IPS-15b (cell line): ENCODE measurements at regions not wholly inside any gene's neighbourhood (a gene's known extent, or its start where the extent isn't known, plus 50 kb on each side); places are given as distances from the start of the nearest gene placed in this dataset.

Source experiments
- H3K27me3 ChIP-seq: one replicate; pipeline ENCODE4 v1.6.1; 2013; ENCODE audit warnings: low read length; ENCODE audit not compliant: control insufficient read depth, insufficient read depth
- H3K36me3 ChIP-seq: one replicate; pipeline ENCODE4 v1.6.1; 2013; ENCODE audit warnings: low read length; ENCODE audit not compliant: control insufficient read depth, insufficient read depth
- H3K4me1 ChIP-seq: one replicate; pipeline ENCODE4 v1.6.1; 2013; ENCODE audit warnings: mild to moderate bottlenecking, low read length; ENCODE audit not compliant: control insufficient read depth, insufficient read depth
- H3K4me3 ChIP-seq: one replicate; pipeline ENCODE4 v1.5.1; 2013; ENCODE audit warnings: low read depth, low read length
- H3K9ac ChIP-seq: one replicate; pipeline ENCODE4 v1.6.1; 2013; ENCODE audit warnings: low read depth, mild to moderate bottlenecking, low read length
- H3K9me3 ChIP-seq: one replicate; pipeline ENCODE4 v1.6.1; 2013; ENCODE audit warnings: mild to moderate bottlenecking, low read length; ENCODE audit not compliant: control insufficient read depth, insufficient read depth

DNA sequence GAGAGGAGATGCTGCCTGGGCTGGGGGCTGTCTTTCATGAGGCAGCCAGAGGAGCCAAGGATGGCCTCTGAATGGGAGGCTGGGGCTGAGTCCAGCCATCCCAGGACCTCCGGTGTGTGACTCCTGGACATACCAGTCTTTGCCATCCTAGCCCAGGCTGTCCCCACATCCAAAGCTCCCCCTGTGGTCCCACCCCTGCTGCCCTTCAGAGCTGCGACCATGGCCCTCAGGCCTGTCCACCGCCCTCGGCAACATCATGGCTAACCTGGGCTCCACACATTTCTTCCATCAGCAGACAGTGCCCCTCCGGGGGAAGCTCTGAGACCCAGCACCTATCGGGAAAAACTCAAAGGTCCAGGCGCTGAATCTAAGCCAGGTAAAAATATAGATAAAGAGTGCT, 324.4 kb downstream of the MN1 start:
- Histone ChIP-seq H3K4me1 (peaks cover 15% of the 10 kb centered on the region), H3K27me3 (peaks cover 7% of the 10 kb centered on the region), H3K9me3 (no peaks in the 10 kb centered on the region), H3K36me3 (no peaks in the 10 kb centered on the region), H3K9ac (no peak overlapping the region), H3K4me3 (no peak overlapping the region)

DNA sequence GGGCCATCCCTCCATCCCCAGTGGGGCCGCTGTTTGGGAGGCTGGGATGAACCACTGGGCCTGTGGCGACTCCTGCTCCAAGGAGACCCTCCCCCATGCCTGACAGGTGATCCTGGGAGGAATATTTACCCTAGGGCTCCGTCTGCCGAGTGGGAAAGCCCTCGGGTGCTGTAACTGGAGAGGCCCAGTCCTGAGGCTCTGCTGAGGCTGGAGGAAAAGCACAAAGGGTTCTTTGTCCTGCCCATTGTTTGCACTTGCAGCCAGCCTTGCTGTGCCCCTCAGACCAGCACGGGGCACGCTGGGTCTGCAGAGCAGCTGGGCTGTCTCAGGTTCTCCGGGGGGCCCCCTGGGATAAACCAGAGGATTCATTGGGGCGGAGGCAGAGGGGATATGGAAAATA, 321.1 kb downstream of the MN1 start:
- no peaks in the 10 kb centered on the region for H3K36me3 ChIP-seq
- no peak overlapping the region for H3K9ac ChIP-seq
- no peak overlapping the region for H3K4me3 ChIP-seq
- no peaks in the 10 kb centered on the region for H3K9me3 ChIP-seq
- H3K27me3 ChIP-seq: peaks cover 7% of the 10 kb centered on the region
- H3K4me1 ChIP-seq: peaks cover 8% of the 10 kb centered on the region

- peaks cover 6% of the 10 kb centered on the region for H3K4me1 ChIP-seq
- H3K9ac ChIP-seq: no peak overlapping the region
- no peak overlapping the region for H3K4me3 ChIP-seq
- peaks cover 2% of the 10 kb centered on the region for H3K27me3 ChIP-seq
- H3K9me3 ChIP-seq: no peaks in the 10 kb centered on the region
- no peaks in the 10 kb centered on the region for H3K36me3 ChIP-seq
Observed at GRCh38 chr22:27482402-27482801, 319.2 kb downstream of the MN1 start.

DNA sequence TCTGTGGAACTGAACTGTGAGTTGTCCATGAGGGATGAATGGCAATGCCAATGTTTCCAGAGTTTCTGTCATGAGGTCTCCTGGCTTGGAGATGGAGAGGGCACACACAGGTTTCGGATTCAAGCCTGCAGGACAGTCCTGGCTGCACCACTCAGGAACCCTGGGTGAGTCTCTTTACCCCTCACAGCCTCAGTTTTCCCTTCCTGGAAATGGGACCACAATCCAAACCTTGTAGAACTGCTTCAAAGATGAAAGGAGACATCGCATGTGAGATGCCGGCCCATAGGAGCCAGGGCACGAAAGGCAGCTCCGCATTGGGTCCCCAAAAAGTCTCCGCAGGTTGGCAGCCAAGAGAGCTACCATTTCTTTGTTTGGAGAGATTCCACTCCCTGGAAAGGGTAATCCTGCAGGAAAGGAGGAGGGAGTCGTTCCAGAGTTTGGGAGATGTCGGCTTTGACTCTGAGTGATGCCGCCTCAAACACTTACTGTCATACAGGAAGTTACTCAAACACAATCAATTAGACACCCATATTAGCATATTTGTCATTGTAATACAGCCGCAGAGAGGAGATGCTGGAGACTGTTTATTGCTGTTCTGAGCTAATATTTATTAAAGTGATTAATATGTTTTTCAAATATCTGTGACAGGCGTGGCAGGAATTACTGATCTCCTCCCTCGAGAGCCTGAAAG, 318.3 kb downstream of the MN1 start:
- no peaks in the 10 kb centered on the region for H3K27me3 ChIP-seq
- peaks cover 6% of the 10 kb centered on the region for H3K4me1 ChIP-seq
- H3K4me3 ChIP-seq: no peak overlapping the region
- no peak overlapping the region for H3K9ac ChIP-seq
- no peaks in the 10 kb centered on the region for H3K9me3 ChIP-seq
- H3K36me3 ChIP-seq: no peaks in the 10 kb centered on the region

- Histone ChIP-seq H3K36me3 (no peaks in the 10 kb centered on the region), H3K4me3 (no peak overlapping the region), H3K9ac (no peak overlapping the region), H3K4me1 (peaks cover 4% of the 10 kb centered on the region), H3K9me3 (no peaks in the 10 kb centered on the region), H3K27me3 (no peaks in the 10 kb centered on the region)
Observed at GRCh38 chr22:27485842-27486241, 315.7 kb downstream of the MN1 start.

DNA sequence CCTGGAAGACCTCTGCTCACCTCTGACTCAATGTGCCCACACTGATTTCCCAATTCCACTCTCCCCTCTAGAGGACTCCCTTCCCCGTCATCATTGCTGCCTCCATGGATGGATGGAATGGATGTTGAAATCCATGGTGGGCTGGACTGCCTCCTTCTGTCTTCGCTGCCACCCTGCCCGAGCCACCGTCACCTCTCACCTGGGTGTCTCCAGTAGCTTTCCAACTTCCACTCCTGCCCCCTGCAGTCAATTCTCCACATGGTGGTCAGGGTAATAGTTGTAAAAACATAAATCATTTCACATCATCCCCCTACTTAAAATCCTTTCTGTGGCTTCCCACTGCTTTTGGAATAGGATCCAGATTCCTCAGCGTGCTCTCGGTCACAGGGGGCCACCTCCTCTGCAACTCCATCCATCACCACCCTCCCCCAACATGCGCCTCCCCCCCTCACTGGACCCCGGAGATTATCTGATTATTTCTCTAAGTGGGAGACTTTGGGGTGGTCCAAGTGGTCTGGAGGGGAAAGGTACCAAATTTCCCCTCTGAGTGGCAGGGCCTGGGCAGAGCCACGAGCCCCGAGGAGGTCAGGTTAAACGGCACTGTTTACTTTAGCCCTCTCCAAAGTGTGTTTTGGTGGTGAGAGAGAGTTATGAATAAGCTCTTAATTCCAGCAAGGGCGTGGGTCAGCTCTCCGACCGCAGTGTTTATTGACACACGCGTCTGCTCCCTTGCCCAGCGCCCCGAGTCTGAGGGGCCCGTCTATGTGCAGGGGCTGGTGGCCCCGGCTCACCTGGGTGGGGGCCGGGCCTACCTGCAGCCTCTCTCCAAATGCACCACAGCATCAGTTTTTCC, 313.7 kb downstream of the MN1 start:
- no peak overlapping the region for H3K9ac ChIP-seq
- no peaks in the 10 kb centered on the region for H3K36me3 ChIP-seq
- no peaks in the 10 kb centered on the region for H3K9me3 ChIP-seq
- no peaks in the 10 kb centered on the region for H3K4me1 ChIP-seq
- no peak overlapping the region for H3K4me3 ChIP-seq
- H3K27me3 ChIP-seq: no peaks in the 10 kb centered on the region

DNA sequence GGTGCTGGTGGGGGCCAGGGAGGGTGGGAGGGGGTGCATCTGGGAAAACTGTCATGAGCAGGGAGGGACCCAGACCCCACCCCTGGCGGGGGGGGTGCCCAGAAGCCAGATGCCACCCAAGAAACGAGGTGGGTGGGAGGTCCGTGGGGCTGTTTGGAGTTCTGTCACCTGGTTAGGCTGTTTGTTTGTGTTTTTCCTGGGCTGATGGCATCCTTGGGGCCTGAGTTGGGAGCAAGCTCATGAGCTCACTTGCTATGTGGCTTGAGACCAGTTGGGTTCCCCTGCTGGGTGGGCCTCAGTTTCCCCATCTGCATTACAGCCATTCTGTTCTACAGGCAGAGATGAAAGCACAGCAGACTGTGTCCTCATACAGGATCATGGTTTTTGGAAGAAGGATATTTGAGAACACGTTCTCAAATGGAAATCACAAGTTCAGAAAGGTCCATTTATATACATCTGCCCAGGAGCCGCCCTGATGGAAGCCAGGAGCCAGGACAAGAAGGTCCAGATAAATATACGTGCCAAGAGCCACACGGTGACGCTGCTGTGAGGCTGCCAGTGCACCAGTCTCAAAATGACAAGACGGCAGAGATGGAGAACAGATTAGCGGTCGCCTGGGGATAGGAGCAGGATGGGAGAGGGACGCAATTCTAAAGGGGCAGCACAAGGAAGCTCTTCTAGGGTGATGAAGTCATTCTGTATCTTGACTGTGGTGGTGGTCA, 312.9 kb downstream of the MN1 start:
- Histone ChIP-seq H3K4me1 (no peaks in the 10 kb centered on the region), H3K9ac (no peak overlapping the region), H3K27me3 (no peaks in the 10 kb centered on the region), H3K4me3 (no peak overlapping the region), H3K36me3 (no peaks in the 10 kb centered on the region), H3K9me3 (no peaks in the 10 kb centered on the region)

- Histone ChIP-seq H3K9me3 (no peaks in the 10 kb centered on the region), H3K4me1 (no peaks in the 10 kb centered on the region), H3K9ac (no peak overlapping the region), H3K4me3 (no peak overlapping the region), H3K27me3 (no peaks in the 10 kb centered on the region), H3K36me3 (no peaks in the 10 kb centered on the region)
Observed at GRCh38 chr22:27489178-27489675, 312.3 kb downstream of the MN1 start.

DNA sequence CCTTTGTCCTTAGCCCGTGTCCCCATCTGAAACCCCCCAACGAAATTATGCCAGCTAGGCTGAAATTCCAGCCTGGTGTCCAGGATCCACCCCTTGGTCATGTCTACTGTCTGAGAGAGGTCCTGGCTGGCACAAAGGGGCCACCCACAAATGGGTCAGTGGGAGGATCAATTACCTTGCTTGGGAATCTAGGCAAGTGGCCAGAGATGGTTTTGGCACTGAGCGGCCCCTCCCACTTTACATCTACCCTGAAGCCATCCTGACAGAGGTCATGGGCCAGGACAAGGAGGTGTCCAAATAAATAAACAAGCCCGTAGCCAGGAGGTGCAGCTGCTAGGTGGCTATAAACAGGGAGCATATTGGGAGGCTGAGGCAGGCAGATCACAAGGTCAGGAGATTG, 311.5 kb downstream of the MN1 start:
- no peaks in the 10 kb centered on the region for H3K27me3 ChIP-seq
- no peaks in the 10 kb centered on the region for H3K9me3 ChIP-seq
- H3K36me3 ChIP-seq: no peaks in the 10 kb centered on the region
- no peak overlapping the region for H3K4me3 ChIP-seq
- no peaks in the 10 kb centered on the region for H3K4me1 ChIP-seq
- H3K9ac ChIP-seq: no peak overlapping the region

GRCh38 chr22:27491888-27492287, 309.7 kb downstream of the MN1 start:
- Histone ChIP-seq H3K36me3 (no peaks in the 10 kb centered on the region), H3K9ac (no peak overlapping the region), H3K27me3 (no peaks in the 10 kb centered on the region), H3K4me1 (no peaks in the 10 kb centered on the region), H3K9me3 (no peaks in the 10 kb centered on the region), H3K4me3 (no peak overlapping the region)

DNA sequence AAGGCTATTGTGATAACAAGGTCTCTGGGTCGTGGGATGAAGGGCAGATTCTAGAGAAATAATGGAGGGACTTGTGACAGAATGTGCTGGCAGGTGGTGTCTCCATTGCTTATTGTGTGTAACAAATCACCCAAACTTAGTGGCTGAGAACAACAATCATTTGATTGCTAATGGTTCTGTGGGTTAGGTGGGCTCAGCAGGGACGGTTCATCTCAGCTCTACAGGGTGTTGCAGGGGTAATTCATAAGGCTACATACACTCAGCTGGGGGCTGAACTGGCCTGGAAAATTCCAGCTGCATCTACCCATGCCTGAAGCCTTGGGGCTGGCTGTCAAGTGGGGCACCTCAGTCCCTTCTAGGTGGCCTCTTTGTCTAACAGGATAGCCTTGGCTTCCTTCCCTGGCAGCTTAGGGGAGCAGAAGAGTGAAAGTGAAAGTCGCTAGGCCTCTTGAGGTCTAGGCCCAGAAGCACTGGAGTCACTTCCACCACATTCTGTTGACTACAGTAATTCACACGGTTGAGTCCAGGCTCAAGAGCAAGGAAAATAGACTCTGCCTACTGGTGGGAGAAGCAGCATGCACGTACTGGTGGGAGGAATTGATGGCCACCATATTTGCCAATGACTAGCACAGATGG, 308.9 kb downstream of the MN1 start:
- Histone ChIP-seq H3K36me3 (no peaks in the 10 kb centered on the region), H3K27me3 (no peaks in the 10 kb centered on the region), H3K9ac (no peak overlapping the region), H3K4me1 (no peaks in the 10 kb centered on the region), H3K4me3 (no peak overlapping the region), H3K9me3 (no peaks in the 10 kb centered on the region)
